Caco-2 (cell line): ENCODE measurements at regions not wholly inside any gene's neighbourhood (a gene's known extent, or its start where the extent isn't known, plus 50 kb on each side); places are given as distances from the start of the nearest gene placed in this dataset.
A peak's percentile ranks its signal among the peaks of the same experiment; 100 is the strongest.

Experiments
- BruUV-seq: library from RNA; stranded (reverse); fragments of 400-500 nt; replicated peaks from 2 replicates; lab custom pipeline; 2021; lab: Mats Ljungman, UMichigan
- CTCF ChIA-PET: fragments of 300-600 bp; sonication (Branson Sonifier 250); formaldehyde crosslinking; loops from one replicate; lab custom pipeline; 2022; ENCODE audit warnings: antibody characterized with exemption; lab: Charles Lee
- POLR2A ChIA-PET: fragments of 300-600 bp; sonication (Branson Sonifier 250); formaldehyde crosslinking; loops from one replicate; lab custom pipeline; 2022; ENCODE audit warnings: antibody characterized with exemption; lab: Charles Lee
- DNase-seq, 2 experiments: peaks; one replicate each; pipeline versions ENCODE4 v3.0.0 to v3.0.0-alpha.2; 2020 to 2022
- H3K27me3 ChIP-seq: replicated peaks from 2 replicates; pipeline ENCODE4 v1.6.0; 2011; ENCODE audit warnings: low read length; ENCODE audit not compliant: control insufficient read depth, insufficient read depth
- H3K36me3 ChIP-seq: 2 replicates; pipeline ENCODE4 v1.5.1; 2011; ENCODE audit warnings: low read length; ENCODE audit not compliant: control insufficient read depth, insufficient read depth
- H3K4me1 ChIP-seq: fragments of 250-450 bp; sonication (Bioruptor Pico); 2 replicates; pipeline ENCODE4 v1.5.1; 2020; ENCODE audit warnings: mild to moderate bottlenecking
- H3K4me3 ChIP-seq: 2 replicates; pipeline ENCODE4 v1.5.1; 2011; ENCODE audit warnings: low read depth, mild to moderate bottlenecking, control low read depth, low read length
- H3K9me3 ChIP-seq: fragments of 250-450 bp; sonication (Bioruptor Pico); 2 replicates; pipeline ENCODE4 v1.5.1; 2020; ENCODE audit warnings: mild to moderate bottlenecking, moderate library complexity
- H3K27ac Mint-ChIP-seq: one replicate; pipeline ENCODE4 v1.8.0; 2022; ENCODE audit warnings: mixed read lengths; ENCODE audit not compliant: unreplicated experiment
- H3K27me3 Mint-ChIP-seq: one replicate; pipeline ENCODE4 v1.8.0; 2022; ENCODE audit warnings: mixed read lengths; ENCODE audit not compliant: insufficient read depth, unreplicated experiment
- H3K36me3 Mint-ChIP-seq: one replicate; pipeline ENCODE4 v1.8.0; 2022; ENCODE audit warnings: mild to moderate bottlenecking, mixed read lengths; ENCODE audit not compliant: insufficient read depth, unreplicated experiment
- H3K4me1 Mint-ChIP-seq: one replicate; pipeline ENCODE4 v1.8.0; 2022; ENCODE audit warnings: low read depth, mixed read lengths; ENCODE audit not compliant: unreplicated experiment
- H3K4me3 Mint-ChIP-seq: one replicate; pipeline ENCODE4 v1.8.0; 2022; ENCODE audit warnings: mild to moderate bottlenecking, moderate library complexity, mixed read lengths; ENCODE audit not compliant: unreplicated experiment
- H3K9me3 Mint-ChIP-seq: one replicate; pipeline ENCODE4 v1.8.0; 2022; ENCODE audit warnings: mixed read lengths; ENCODE audit not compliant: unreplicated experiment
- CTCF ChIP-seq, 2 experiments: fragments of 200-600 bp in 1 of 2; IDR thresholded peaks; 1 replicate in 1 of 2; 2 replicates in 1 of 2; pipeline versions ENCODE4 v1.5.1 to v1.8.0; 2011 to 2022; ENCODE audit warnings: antibody characterized with exemption in 1 of 2, control low read depth in 1 of 2, inconsistent platforms in 1 of 2, low read depth in 1 of 2, low read length in 1 of 2, mild to moderate bottlenecking in 1 of 2, moderate library complexity in 1 of 2; ENCODE audit not compliant: insufficient read depth in 1 of 2, severe bottlenecking in 1 of 2, unreplicated experiment in 1 of 2
- intact Hi-C: fragments of 100-400 bp; cut with micrococcal nuclease; formaldehyde crosslinking; loops from one replicate; pipeline ENCODE4 v1.10.0; 2022; ENCODE audit not compliant: unreplicated experiment

DNA sequence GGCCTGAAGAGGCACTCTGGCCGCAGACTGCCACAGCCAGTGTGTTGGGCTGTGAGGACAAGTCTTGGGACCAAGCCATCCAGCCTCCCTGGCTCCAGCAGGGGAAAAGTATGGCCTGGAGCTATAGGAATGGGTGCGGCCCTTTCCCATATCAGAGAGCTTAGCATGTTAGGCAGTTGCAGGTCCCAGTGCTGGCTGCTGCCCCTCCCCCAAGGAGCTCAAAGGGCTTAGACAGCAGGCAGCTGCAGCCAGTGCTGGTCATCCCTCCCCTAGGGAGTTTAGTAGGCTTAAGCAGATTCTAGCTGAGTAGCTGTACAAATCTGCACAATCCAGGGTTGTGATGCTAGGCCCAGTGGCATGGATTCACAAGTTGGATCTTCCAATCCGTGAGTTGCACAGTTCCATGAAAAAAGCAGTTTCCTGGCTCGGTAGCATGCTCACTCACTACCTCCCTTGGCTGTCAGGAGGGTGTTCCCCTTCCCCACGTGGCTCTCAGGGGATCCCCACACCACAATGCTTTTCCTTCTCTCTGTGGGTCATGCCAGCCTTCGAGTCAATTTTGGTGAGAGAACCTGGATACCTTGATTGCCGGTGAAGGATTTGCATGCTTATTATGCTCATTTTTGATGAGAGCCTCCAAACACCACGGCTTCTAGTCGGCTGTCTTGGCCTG is 1490.8 kb downstream of the BRINP3 start:
- intact Hi-C loops: no loop called here

GRCh38 chr1:188988589-188988988 is 1489.1 kb downstream of the BRINP3 start:
- H3K36me3 Mint-ChIP-seq: no peaks in the 10 kb centered on the region
- H3K4me3 Mint-ChIP-seq: no peak overlapping the region
- Histone ChIP-seq H3K36me3 (no peaks in the 10 kb centered on the region), H3K9me3 (no peaks in the 10 kb centered on the region), H3K4me3 (no peak overlapping the region), H3K27me3 (no peaks in the 10 kb centered on the region), H3K4me1 (no peaks in the 10 kb centered on the region)
- BruUV-seq: no TSS peak
- intact Hi-C loops: no loop called here
- H3K4me1 Mint-ChIP-seq: no peaks in the 10 kb centered on the region
- ChIA-PET POLR2A (no interaction called here), CTCF (no interaction called here)
- TF ChIP-seq CTCF (IDR thresholded peaks at IDR 0.05; ENCODE audit: insufficient read depth in 1 of 2, low read depth in 1 of 2, low read length in 1 of 2, severe bottlenecking in 1 of 2, unreplicated experiment in 1 of 2): no peak
- H3K27ac Mint-ChIP-seq: no peak overlapping the region
- H3K27me3 Mint-ChIP-seq: no peaks in the 10 kb centered on the region
- DNase-seq: no peak
- H3K9me3 Mint-ChIP-seq: no peaks in the 10 kb centered on the region

More for the DNA sequence above, 1490.8 kb downstream of the BRINP3 start:
- Histone ChIP-seq H3K27me3 (no peaks in the 10 kb centered on the region), H3K4me3 (no peak overlapping the region), H3K36me3 (no peaks in the 10 kb centered on the region), H3K4me1 (no peaks in the 10 kb centered on the region), H3K9me3 (no peaks in the 10 kb centered on the region)
- Mint-ChIP-seq H3K9me3 (no peaks in the 10 kb centered on the region), H3K4me1 (no peaks in the 10 kb centered on the region), H3K36me3 (no peaks in the 10 kb centered on the region), H3K27ac (no peak overlapping the region), H3K4me3 (no peak overlapping the region), H3K27me3 (no peaks in the 10 kb centered on the region)
- ChIA-PET CTCF (no interaction called here), POLR2A (no interaction called here)
- BruUV-seq: no TSS peak
- peak; percentile 10 to 51 for DNase-seq
- no peak for TF ChIP-seq CTCF (IDR thresholded peaks at IDR 0.05; ENCODE audit: insufficient read depth in 1 of 2, low read depth in 1 of 2, low read length in 1 of 2, severe bottlenecking in 1 of 2, unreplicated experiment in 1 of 2)

- POLR2A ChIA-PET: no interaction called here
- TF ChIP-seq CTCF (IDR thresholded peaks at IDR 0.05; ENCODE audit: insufficient read depth in 1 of 2, low read depth in 1 of 2, low read length in 1 of 2, severe bottlenecking in 1 of 2, unreplicated experiment in 1 of 2): no peak
- no peaks in the 10 kb centered on the region for H3K9me3 ChIP-seq
- no peaks in the 10 kb centered on the region for H3K36me3 Mint-ChIP-seq
- no peaks in the 10 kb centered on the region for H3K9me3 Mint-ChIP-seq
- H3K4me1 ChIP-seq: no peaks in the 10 kb centered on the region
- no peaks in the 10 kb centered on the region for H3K4me1 Mint-ChIP-seq
- no peaks in the 10 kb centered on the region for H3K27me3 Mint-ChIP-seq
- no peak overlapping the region for H3K4me3 ChIP-seq
- H3K27me3 ChIP-seq: no peaks in the 10 kb centered on the region
- no peak for DNase-seq
- no peak overlapping the region for H3K27ac Mint-ChIP-seq
- no peaks in the 10 kb centered on the region for H3K36me3 ChIP-seq
- H3K4me3 Mint-ChIP-seq: no peak overlapping the region
- CTCF ChIA-PET: no interaction called here
- intact Hi-C loops: no loop called here
- no TSS peak for BruUV-seq
Measured at GRCh38 chr1:188991221-188991930, 1486.3 kb downstream of the BRINP3 start.
